ENCODE measurements at regions not wholly inside any gene's neighbourhood (a gene's known extent, or its start where the extent isn't known, plus 50 kb on each side); places are given as distances from the start of the nearest gene placed in this dataset.
"Not testable (repeated sequence)": the region's sequence is repeated elsewhere in the genome, so short reads cannot be mapped to it uniquely, and the experiment has no call there.

DNA sequence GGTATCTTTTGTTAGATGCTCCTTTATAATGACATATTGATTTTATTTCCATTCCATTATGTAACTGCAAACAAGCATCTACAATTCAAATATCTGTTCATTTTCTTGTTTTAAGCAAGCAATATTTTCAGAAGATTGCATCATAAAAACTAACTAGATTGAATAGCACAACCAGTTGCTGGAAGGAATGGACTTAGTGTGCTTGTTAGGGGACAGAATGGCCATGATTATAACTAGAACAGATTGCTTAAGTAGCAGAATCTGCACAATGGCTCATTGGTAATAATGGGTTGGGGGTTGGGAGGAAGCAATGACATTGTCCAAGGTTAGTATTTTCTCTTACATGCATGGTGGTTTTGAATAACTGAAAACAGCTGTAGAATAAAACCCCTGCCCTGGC is 939.5 kb downstream of the SLC16A7 start:
- Mint-ChIP-seq H3K27ac (no peak overlapping the region), H3K4me3 (no peak overlapping the region), H3K36me3 (ENCODE audit: low read depth) (no peaks in the 10 kb centered on the region), H3K27me3 (no peaks in the 10 kb centered on the region), H3K4me1 (no peaks in the 10 kb centered on the region)
- DNase-seq (no peak), ATAC-seq (no peak)
- no peaks in the 10 kb centered on the region for H3K9me3 ChIP-seq (ENCODE audit: control insufficient read depth, low read length, poor library complexity, severe bottlenecking)

DNA sequence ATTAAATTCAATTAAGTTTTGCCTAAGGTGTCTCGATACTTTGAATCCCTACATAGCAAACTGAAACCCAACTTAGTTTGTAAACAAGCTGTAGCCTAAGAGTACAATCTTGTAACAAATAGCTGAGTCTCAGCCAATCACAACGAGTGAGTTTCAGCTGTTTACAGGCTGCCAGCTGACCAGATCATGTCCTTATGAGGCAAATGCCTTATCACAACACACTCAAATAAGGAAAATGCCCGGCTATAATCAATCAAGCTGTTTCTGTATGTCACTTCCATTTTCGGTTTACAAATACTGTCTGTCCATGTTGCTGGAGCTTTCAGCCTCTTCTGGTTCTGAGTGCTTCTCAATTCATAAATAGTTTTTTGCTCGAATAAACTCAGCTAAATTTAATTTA is 943.8 kb downstream of the SLC16A7 start:
- no peak overlapping the region for H3K27ac Mint-ChIP-seq
- no peaks in the 10 kb centered on the region for H3K36me3 Mint-ChIP-seq (ENCODE audit: low read depth)
- ATAC-seq = no peak
- H3K9me3 ChIP-seq (ENCODE audit: control insufficient read depth, low read length, poor library complexity, severe bottlenecking) = no peaks in the 10 kb centered on the region
- no peaks in the 10 kb centered on the region for H3K27me3 Mint-ChIP-seq
- no peaks in the 10 kb centered on the region for H3K4me1 Mint-ChIP-seq
- H3K4me3 Mint-ChIP-seq = no peak overlapping the region
- no peak for DNase-seq

DNA sequence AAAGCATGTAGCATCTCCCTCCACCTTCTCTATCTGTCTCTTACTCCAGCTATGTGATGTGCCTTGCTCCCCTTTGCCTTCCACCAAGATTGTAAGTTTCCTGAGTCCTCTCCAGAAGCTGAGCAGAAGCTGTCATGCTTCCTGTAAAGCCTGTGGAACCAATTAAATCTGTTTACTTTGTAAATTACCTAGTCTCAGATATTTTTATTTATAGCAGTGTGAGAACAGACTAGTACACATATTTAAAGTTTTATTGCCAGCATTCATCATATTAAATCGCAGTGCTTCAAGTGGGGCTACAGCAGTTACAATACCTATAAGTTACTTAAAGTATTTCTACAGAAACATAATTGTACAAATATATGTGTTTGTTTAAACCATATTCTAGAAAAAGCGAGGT is 973.1 kb downstream of the SLC16A7 start:
- Mint-ChIP-seq H3K27me3 (no peaks in the 10 kb centered on the region), H3K4me3 (no peak overlapping the region), H3K27ac (no peak overlapping the region), H3K4me1 (no peaks in the 10 kb centered on the region), H3K36me3 (ENCODE audit: low read depth) (no peaks in the 10 kb centered on the region)
- no peaks in the 10 kb centered on the region for H3K9me3 ChIP-seq (ENCODE audit: control insufficient read depth, low read length, poor library complexity, severe bottlenecking)
- ATAC-seq (no peak), DNase-seq (no peak)

DNA sequence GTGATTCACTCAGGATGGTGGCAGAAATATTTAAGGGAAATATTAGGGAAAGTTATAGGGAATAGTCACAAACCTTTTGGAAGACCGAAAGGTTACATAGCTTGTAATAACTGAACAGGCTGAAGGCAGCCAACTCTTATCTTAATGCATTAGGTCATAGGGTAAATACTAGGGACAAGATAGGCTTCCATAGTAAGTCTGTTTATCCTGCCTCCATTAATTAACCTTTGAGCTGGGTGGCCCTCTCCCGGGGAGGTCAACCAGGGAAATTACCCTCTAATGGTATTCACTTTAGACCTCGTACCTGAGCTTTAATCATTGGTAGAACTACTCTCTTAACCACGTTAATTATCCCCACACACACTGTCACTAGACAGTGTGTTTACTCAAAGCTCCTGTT is 981.8 kb downstream of the SLC16A7 start:
- no peak overlapping the region for H3K4me3 Mint-ChIP-seq
- no peaks in the 10 kb centered on the region for H3K36me3 Mint-ChIP-seq (ENCODE audit: low read depth)
- H3K27ac Mint-ChIP-seq = no peak overlapping the region

DNA sequence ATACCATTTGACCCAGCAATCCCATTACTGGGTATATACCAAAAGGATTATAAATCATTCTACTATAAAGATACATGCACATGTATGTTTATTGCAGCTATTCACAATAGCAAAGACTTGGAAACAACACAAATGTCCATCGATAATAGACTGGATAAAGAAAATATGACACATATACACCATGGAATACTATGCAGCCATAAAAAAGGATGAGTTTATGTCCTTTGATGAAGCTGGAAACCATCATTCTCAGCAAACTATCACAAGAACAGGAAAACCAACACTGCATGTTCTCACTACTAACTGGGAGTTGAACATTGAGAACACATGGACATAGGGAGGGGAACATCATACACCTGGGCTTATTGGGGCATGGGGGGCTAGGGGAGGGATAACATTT is 991.8 kb downstream of the SLC16A7 start:
- DNase-seq; H3K36me3 Mint-ChIP-seq (ENCODE audit: low read depth); H3K9me3 ChIP-seq (ENCODE audit: control insufficient read depth, low read length, poor library complexity, severe bottlenecking); H3K4me1 Mint-ChIP-seq; H3K27ac Mint-ChIP-seq; H3K4me3 Mint-ChIP-seq; ATAC-seq; H3K27me3 Mint-ChIP-seq: not testable (repeated sequence)

More for the DNA sequence above, 981.8 kb downstream of the SLC16A7 start:
- ATAC-seq (no peak), DNase-seq (no peak)
- Mint-ChIP-seq H3K4me1 (no peaks in the 10 kb centered on the region), H3K27me3 (no peaks in the 10 kb centered on the region)
- no peaks in the 10 kb centered on the region for H3K9me3 ChIP-seq (ENCODE audit: control insufficient read depth, low read length, poor library complexity, severe bottlenecking)

DNA sequence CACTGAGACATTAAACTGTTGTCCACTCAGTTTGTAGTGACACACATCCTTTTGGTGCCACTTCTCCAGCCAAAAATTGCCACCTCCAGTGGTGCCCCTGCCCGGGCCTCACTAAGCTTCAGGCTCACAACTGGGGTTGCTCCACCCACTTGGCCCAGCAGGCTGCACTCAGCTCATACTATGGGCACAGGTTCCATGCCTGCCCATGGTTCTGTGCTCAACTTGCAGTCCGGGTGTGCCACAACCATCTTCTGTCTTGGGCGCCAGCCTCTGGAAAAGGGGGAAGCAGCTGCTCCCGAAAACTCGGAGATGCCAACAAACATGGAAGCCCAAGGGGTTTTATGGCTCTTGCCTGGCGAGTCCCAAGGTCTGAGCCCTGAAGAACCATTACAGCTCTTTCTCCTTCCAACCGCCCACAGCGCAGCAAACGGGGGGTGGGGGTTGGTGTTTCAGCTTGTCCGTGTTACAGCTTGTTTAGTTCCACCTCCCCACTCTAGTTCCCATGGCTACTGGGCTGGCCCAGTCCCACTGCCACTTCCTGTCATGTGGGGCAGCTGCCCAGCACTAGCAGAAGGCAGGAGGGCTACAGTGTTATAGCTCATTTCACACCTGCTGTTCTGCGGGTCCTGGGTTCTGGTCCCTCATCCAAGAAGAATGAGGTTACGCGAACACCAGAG is 998.3 kb downstream of the SLC16A7 start:
- Mint-ChIP-seq H3K4me3 (no peak overlapping the region), H3K27ac (no peak overlapping the region)
- DNase-seq = no peak

DNA sequence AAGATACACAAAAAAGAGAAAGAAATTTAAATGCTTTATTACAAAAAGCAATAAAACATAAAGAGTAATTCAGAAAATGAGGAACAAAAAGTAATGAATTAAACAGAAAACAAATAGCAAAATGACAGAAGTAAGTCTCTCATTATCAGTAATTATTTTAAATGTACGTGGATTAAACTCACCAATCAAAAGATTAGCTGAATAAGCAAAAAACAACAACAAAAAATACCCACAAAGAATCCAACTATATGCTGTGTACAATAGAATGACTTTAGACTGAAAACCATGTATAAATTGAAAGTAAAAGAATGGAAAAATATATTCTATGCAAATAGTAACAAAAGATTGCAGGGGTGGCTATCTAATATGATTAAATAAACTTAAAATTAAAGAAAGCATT is 1006.8 kb downstream of the SLC16A7 start:
- no peak overlapping the region for H3K27ac Mint-ChIP-seq
- no peak overlapping the region for H3K4me3 Mint-ChIP-seq
- H3K9me3 ChIP-seq (ENCODE audit: control insufficient read depth, low read length, poor library complexity, severe bottlenecking) = no peaks in the 10 kb centered on the region
- ATAC-seq (no peak), DNase-seq (no peak)
- no peaks in the 10 kb centered on the region for H3K27me3 Mint-ChIP-seq
- no peaks in the 10 kb centered on the region for H3K36me3 Mint-ChIP-seq (ENCODE audit: low read depth)
- H3K4me1 Mint-ChIP-seq = no peaks in the 10 kb centered on the region

More for the DNA sequence above, 998.3 kb downstream of the SLC16A7 start:
- ATAC-seq = no peak
- H3K36me3 Mint-ChIP-seq (ENCODE audit: low read depth) = no peaks in the 10 kb centered on the region
- no peaks in the 10 kb centered on the region for H3K9me3 ChIP-seq (ENCODE audit: control insufficient read depth, low read length, poor library complexity, severe bottlenecking)
- no peaks in the 10 kb centered on the region for H3K4me1 Mint-ChIP-seq
- no peaks in the 10 kb centered on the region for H3K27me3 Mint-ChIP-seq

DNA sequence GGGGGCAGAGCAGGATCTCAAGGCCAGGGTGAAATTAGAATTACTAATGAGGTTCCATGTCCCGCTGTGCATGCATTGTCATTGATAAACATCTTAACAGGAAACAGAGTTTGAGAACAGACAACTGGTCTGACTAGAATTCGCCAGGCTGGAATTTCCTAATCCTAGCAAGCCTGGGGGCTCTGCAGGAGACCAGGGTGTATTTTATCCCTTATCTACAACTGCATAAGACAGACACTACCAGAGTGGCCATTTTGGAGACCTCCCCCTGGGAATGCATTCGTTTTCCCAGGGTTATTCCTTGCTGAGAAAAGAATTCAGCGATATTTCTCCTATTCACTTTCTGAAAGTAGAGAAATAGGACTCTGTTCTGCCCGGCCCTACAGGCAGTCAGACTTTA is 1007.6 kb downstream of the SLC16A7 start:
- H3K27ac Mint-ChIP-seq; ATAC-seq; H3K4me3 Mint-ChIP-seq; DNase-seq; H3K9me3 ChIP-seq (ENCODE audit: control insufficient read depth, low read length, poor library complexity, severe bottlenecking); H3K36me3 Mint-ChIP-seq (ENCODE audit: low read depth); H3K4me1 Mint-ChIP-seq; H3K27me3 Mint-ChIP-seq: not testable (repeated sequence)

DNA sequence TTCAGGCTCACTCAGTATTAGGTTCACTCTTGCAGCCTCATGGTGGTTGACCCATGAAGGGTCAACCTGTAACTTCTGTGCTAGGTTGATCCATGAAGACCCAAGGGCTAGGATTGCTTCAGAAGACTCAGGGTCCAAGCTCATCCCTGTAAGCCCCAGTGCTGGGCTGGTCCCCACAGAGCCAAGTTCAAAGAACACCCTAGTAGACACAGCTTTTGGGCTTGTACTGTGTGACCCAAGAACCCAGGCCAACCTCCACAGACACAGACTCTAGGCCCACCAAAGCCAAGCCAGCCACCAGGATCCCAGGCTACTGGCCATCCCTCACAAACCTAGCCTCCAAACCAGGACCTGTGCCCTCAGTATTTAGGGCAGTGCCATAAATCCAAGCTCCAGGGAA is 1020.6 kb downstream of the SLC16A7 start:
- Mint-ChIP-seq H3K36me3 (ENCODE audit: low read depth) (no peaks in the 10 kb centered on the region), H3K27me3 (no peaks in the 10 kb centered on the region), H3K4me3 (no peak overlapping the region), H3K27ac (no peak overlapping the region), H3K4me1 (no peaks in the 10 kb centered on the region)
- DNase-seq = no peak
- ATAC-seq = no peak
- no peaks in the 10 kb centered on the region for H3K9me3 ChIP-seq (ENCODE audit: control insufficient read depth, low read length, poor library complexity, severe bottlenecking)

DNA sequence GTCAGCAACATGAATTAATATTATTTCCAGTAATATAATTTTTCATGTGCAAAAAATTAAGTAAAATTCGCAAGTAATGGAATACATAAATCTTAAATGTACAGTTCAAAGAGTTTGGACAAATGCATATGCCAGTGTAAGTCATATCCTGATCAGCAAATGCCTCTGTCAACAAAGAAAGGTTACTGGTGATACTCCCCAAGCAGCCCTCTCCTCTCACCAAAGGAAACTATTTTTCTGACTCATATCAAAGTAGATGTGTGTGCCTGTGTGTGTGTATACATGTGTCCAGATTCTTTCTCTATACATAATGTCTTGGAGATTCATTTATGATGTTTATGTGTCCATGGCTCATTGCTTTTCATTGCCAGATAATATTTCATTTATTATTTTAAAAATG is 1035.0 kb downstream of the SLC16A7 start:
- no peaks in the 10 kb centered on the region for H3K4me1 Mint-ChIP-seq
- no peak overlapping the region for H3K4me3 Mint-ChIP-seq
- no peaks in the 10 kb centered on the region for H3K36me3 Mint-ChIP-seq (ENCODE audit: low read depth)
- no peak overlapping the region for H3K27ac Mint-ChIP-seq
- no peak for ATAC-seq
- DNase-seq = no peak
- H3K27me3 Mint-ChIP-seq = no peaks in the 10 kb centered on the region
- H3K9me3 ChIP-seq (ENCODE audit: control insufficient read depth, low read length, poor library complexity, severe bottlenecking) = no peaks in the 10 kb centered on the region

DNA sequence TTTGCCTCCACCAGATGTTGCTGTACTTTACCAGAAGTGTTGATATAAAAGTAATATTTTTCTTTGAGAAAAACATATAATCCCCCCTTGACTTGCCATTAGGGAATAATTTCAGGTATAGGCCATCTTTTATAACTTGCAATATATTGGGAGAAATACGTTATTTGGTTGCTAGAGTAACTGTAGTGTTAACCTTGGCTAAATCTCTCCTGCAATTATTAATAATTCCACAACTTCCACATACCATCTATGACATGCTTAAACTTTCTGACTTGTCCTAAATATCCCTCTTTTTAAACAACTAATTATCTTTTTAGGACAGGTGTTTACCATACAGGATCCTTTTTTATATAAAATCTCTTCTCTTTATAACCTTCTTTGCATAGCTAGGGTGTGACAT is 1048.2 kb downstream of the SLC16A7 start:
- Mint-ChIP-seq H3K36me3 (ENCODE audit: low read depth) (no peaks in the 10 kb centered on the region), H3K4me1 (no peaks in the 10 kb centered on the region), H3K4me3 (no peak overlapping the region), H3K27ac (no peak overlapping the region), H3K27me3 (no peaks in the 10 kb centered on the region)
- H3K9me3 ChIP-seq (ENCODE audit: control insufficient read depth, low read length, poor library complexity, severe bottlenecking) = no peaks in the 10 kb centered on the region
- ATAC-seq (no peak), DNase-seq (no peak)

DNA sequence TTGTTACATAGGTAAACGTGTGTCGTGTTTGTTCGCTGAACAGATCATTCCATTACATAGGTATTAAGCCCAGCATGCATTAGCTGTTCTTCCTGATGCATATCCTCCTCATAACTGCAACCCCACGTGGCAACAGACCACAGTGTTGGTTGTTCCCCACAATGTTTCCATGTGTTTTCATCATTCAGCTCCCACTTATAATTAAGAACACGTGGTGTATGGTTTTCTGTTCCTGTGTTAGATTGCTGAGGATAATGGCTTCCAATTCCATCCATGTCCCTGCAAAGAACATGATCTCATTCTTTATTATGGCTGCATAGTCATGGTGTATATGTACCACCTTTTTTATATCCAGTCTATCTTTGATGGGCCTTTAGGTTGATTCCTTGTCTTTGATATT is 1071.1 kb downstream of the SLC16A7 start:
- Mint-ChIP-seq H3K4me3 (no peak overlapping the region), H3K27ac (no peak overlapping the region), H3K36me3 (ENCODE audit: low read depth) (no peaks in the 10 kb centered on the region), H3K27me3 (no peaks in the 10 kb centered on the region), H3K4me1 (no peaks in the 10 kb centered on the region)
- no peak for DNase-seq
- no peaks in the 10 kb centered on the region for H3K9me3 ChIP-seq (ENCODE audit: control insufficient read depth, low read length, poor library complexity, severe bottlenecking)
- no peak for ATAC-seq

DNA sequence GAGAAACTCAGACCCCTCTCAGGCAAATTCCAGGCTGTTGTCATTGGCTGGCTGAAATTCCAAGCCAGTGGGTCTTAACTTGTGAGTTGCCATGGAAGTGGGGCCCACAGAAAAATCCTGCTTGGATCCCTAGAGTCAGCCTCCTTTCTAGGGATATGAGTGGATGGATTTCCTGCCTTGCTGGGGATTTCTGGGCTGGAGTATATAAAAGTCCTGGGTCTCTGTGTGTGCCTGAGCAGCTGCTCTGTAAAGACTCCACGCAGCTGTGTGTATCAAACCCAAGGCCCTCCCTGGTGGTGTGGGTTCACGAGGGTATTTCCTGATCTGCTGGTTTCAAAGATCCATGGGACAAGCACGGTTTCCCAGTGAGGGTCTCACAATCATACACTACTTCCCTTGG is 1077.1 kb downstream of the SLC16A7 start:
- H3K9me3 ChIP-seq (ENCODE audit: control insufficient read depth, low read length, poor library complexity, severe bottlenecking) = no peaks in the 10 kb centered on the region
- no peak overlapping the region for H3K27ac Mint-ChIP-seq
- H3K4me1 Mint-ChIP-seq = no peaks in the 10 kb centered on the region
- no peaks in the 10 kb centered on the region for H3K27me3 Mint-ChIP-seq
- H3K36me3 Mint-ChIP-seq (ENCODE audit: low read depth) = no peaks in the 10 kb centered on the region
- H3K4me3 Mint-ChIP-seq = no peak overlapping the region
- no peak for DNase-seq
- no peak for ATAC-seq

DNA sequence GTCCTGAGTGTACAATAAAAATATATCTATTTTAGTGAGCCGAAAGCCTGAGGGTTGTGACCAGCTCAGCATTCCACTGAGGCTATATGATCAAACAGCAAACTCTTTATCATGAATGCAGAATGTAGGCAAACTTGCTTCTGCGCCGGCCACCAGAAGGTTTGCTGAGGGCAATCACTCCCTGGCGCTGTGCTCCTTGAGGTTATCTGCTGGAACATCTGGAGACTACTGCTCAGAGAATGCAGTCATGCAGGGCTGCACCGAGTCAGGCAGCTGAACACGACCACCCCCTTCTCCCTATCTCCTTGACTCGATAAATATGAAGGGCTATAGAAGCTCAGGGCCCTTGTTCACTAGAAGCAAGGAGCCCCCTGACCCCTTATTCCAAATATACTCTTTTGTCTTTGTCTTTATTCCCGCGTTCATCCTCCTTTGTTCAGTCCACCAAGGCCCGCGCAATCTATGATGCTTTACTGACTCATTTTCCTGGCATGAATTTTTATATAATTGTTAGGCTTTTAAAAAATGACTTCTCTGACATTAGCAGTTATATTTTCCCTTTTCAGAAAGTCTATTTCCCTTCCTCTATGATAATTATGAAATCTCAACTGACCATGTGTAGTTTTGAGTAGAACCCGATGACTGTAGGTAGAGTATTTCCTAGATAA is 1089.3 kb downstream of the SLC16A7 start:
- H3K27me3 Mint-ChIP-seq = no peaks in the 10 kb centered on the region
- no peak overlapping the region for H3K27ac Mint-ChIP-seq
- H3K36me3 Mint-ChIP-seq (ENCODE audit: low read depth) = no peaks in the 10 kb centered on the region
- H3K4me1 Mint-ChIP-seq = no peaks in the 10 kb centered on the region
- DNase-seq (no peak), ATAC-seq (no peak)
- no peaks in the 10 kb centered on the region for H3K9me3 ChIP-seq (ENCODE audit: control insufficient read depth, low read length, poor library complexity, severe bottlenecking)
- H3K4me3 Mint-ChIP-seq = no peak overlapping the region
